ENCODE measurements at regions not wholly inside any gene's neighbourhood (a gene's known extent, or its start where the extent isn't known, plus 50 kb on each side); places are given as distances from the start of the nearest gene placed in this dataset.
"Not testable (repeated sequence)": the region's sequence is repeated elsewhere in the genome, so short reads cannot be mapped to it uniquely, and the experiment has no call there.

DNA sequence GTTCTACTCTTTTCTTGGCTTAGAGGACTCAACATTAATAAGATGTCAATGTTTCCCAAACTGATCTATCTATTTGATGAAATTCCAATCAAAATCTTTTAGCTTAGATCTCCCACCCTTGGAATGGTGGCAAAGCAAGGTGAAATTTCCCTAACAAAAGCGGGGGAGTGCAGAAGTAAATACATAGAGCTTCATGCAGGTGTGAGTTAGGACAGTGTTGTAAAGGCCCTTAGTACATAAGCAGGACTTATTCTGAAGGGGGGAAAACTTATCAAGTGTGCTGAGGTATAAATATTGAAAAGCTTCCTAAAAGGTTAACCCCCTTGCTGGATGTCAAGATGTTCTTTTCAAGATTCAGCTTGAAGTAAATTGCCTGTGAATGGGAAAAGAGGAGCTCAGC is 608.6 kb upstream of the CELF4 start:
- Mint-ChIP-seq H3K36me3 (ENCODE audit: insufficient read depth, unreplicated experiment) (no peaks in the 10 kb centered on the region), H3K9me3 (ENCODE audit: unreplicated experiment) (no peaks in the 10 kb centered on the region), H3K4me1 (ENCODE audit: insufficient read depth, unreplicated experiment) (no peaks in the 10 kb centered on the region), H3K4me3 (ENCODE audit: unreplicated experiment) (no peak overlapping the region), H3K27ac (ENCODE audit: low read depth, unreplicated experiment) (no peak overlapping the region), H3K27me3 (ENCODE audit: insufficient read depth, unreplicated experiment) (no peaks in the 10 kb centered on the region)
- TF ChIP-seq, protein P1, sequence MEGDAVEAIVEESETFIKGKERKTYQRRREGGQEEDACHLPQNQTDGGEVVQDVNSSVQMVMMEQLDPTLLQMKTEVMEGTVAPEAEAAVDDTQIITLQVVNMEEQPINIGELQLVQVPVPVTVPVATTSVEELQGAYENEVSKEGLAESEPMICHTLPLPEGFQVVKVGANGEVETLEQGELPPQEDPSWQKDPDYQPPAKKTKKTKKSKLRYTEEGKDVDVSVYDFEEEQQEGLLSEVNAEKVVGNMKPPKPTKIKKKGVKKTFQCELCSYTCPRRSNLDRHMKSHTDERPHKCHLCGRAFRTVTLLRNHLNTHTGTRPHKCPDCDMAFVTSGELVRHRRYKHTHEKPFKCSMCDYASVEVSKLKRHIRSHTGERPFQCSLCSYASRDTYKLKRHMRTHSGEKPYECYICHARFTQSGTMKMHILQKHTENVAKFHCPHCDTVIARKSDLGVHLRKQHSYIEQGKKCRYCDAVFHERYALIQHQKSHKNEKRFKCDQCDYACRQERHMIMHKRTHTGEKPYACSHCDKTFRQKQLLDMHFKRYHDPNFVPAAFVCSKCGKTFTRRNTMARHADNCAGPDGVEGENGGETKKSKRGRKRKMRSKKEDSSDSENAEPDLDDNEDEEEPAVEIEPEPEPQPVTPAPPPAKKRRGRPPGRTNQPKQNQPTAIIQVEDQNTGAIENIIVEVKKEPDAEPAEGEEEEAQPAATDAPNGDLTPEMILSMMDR (IDR thresholded peaks at IDR 0.05; ENCODE audit: unreplicated experiment) = no peak
- intact Hi-C loops (cut with micrococcal nuclease) = no loop called here
- ChIA-PET CTCF (no interaction called here), POLR2A (interaction anchor here (0.7 kb wide), 1 partner anchor 1282 kb away, joined by 3 read pairs; no protein-coding TSS in a partner anchor)
- no TSS peak for BruUV-seq (replicated peaks)
- no peak for DNase-seq (ENCODE audit: unreplicated experiment)

DNA sequence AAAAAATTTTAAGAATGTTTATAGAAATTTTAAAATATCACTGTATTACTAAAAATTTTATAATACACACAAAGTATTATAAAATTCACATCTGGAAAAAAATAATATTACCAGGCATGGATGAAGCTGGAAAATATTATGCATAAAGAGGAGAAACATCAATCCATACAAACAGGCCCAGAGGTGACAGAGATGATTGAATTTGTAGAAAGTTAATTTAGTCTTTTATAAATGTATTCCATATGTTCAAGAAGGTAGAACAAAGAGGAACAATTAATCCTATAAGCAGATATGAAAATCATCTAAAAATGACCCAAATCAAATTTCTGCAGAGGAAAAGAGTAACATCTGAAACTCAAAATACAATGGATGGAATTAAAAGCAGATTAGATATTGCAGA is 605.2 kb upstream of the CELF4 start:
- Mint-ChIP-seq H3K4me3 (ENCODE audit: unreplicated experiment) (no peak overlapping the region), H3K9me3 (ENCODE audit: unreplicated experiment) (no peaks in the 10 kb centered on the region), H3K27me3 (ENCODE audit: insufficient read depth, unreplicated experiment) (no peaks in the 10 kb centered on the region), H3K4me1 (ENCODE audit: insufficient read depth, unreplicated experiment) (no peaks in the 10 kb centered on the region), H3K27ac (ENCODE audit: low read depth, unreplicated experiment) (no peak overlapping the region), H3K36me3 (ENCODE audit: insufficient read depth, unreplicated experiment) (no peaks in the 10 kb centered on the region)
- TF ChIP-seq, protein P1 (IDR thresholded peaks at IDR 0.05; ENCODE audit: unreplicated experiment) = no peak
- ChIA-PET POLR2A (interaction anchor here (0.5 kb wide), 1 partner anchor 137 kb away, joined by 3 read pairs; no protein-coding TSS in a partner anchor), CTCF (no interaction called here)
- no peak for DNase-seq (ENCODE audit: unreplicated experiment)
- no TSS peak for BruUV-seq (replicated peaks)
- intact Hi-C loops (cut with micrococcal nuclease) = no loop called here

DNA sequence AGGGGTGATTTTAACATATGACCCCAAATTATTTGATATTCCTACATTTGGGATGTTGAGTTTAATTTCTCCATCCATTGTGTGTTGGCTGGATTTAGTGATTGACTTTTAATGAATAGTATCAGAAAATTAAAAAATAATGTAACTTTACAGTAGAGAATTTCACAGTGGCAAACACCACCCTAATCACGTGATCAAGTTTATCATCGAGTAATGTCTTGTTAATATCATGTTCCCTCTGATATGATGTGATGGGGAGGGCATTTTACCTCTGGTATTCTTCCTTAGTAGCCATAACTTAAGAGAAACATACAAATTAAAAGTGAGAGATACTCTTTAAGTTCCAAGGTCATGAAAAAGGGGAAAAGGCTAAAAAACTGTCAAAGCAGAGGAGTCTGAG is 602.0 kb upstream of the CELF4 start:
- no peak overlapping the region for H3K27ac Mint-ChIP-seq (ENCODE audit: low read depth, unreplicated experiment)

DNA sequence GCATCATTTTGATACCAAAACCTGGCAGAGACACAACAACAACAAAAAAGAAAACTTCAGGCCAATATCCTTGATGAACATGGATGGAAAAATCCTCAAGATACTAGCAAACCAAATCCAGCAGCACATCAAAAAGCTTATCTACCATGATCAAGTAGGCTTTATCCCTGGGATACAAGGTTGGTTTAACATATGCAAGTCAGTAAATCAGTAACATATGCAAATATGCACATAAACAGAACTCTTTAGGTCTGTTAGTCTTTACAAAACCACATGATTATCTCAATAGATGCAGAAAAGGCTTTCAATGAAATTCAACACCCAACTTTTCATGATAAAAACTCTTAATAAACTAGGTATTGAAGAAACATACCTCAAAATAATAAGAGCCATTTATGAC is 587.5 kb upstream of the CELF4 start:
- DNase-seq (ENCODE audit: unreplicated experiment); H3K27me3 Mint-ChIP-seq (ENCODE audit: insufficient read depth, unreplicated experiment); H3K4me3 Mint-ChIP-seq (ENCODE audit: unreplicated experiment); H3K27ac Mint-ChIP-seq (ENCODE audit: low read depth, unreplicated experiment); H3K9me3 Mint-ChIP-seq (ENCODE audit: unreplicated experiment); H3K36me3 Mint-ChIP-seq (ENCODE audit: insufficient read depth, unreplicated experiment); H3K4me1 Mint-ChIP-seq (ENCODE audit: insufficient read depth, unreplicated experiment); BruUV-seq (replicated peaks); intact Hi-C loops (cut with micrococcal nuclease); POLR2A ChIA-PET: not testable (repeated sequence)
- CTCF ChIA-PET = interaction anchor here (0.6 kb wide), 1 partner anchor 136 kb away, joined by 3 read pairs; no protein-coding TSS in a partner anchor

More for the DNA sequence above, 602.0 kb upstream of the CELF4 start:
- TF ChIP-seq, protein P1 (IDR thresholded peaks at IDR 0.05; ENCODE audit: unreplicated experiment) = no peak
- POLR2A ChIA-PET = no interaction called here
- DNase-seq (ENCODE audit: unreplicated experiment) = no peak
- no peaks in the 10 kb centered on the region for H3K9me3 Mint-ChIP-seq (ENCODE audit: unreplicated experiment)
- BruUV-seq (replicated peaks) = no TSS peak
- no peaks in the 10 kb centered on the region for H3K27me3 Mint-ChIP-seq (ENCODE audit: insufficient read depth, unreplicated experiment)
- no peak overlapping the region for H3K4me3 Mint-ChIP-seq (ENCODE audit: unreplicated experiment)
- CTCF ChIA-PET = no interaction called here
- intact Hi-C loops (cut with micrococcal nuclease) = no loop called here
- no peaks in the 10 kb centered on the region for H3K36me3 Mint-ChIP-seq (ENCODE audit: insufficient read depth, unreplicated experiment)
- no peaks in the 10 kb centered on the region for H3K4me1 Mint-ChIP-seq (ENCODE audit: insufficient read depth, unreplicated experiment)

DNA sequence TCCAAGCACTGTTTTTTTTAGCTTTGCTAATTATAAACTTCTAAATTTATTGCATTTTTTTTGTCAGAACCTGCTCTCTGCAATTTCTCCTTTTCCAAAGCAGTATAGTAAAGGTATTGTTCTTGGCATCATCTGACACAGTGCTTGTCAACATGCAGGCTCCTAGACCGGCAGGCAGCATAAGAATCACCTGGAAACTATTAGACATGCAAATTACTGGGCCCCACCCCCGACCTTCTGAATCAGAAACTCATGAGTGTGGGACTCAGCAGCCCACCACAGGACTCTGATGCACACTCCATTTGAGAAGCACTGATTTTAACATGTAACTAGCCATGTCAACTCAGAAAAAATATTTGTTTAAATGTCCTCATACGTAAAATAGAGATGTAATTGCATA is 551.1 kb upstream of the CELF4 start:
- intact Hi-C loops (cut with micrococcal nuclease) = no loop called here
- Mint-ChIP-seq H3K4me1 (ENCODE audit: insufficient read depth, unreplicated experiment) (no peaks in the 10 kb centered on the region), H3K27me3 (ENCODE audit: insufficient read depth, unreplicated experiment) (no peaks in the 10 kb centered on the region), H3K27ac (ENCODE audit: low read depth, unreplicated experiment) (no peak overlapping the region), H3K36me3 (ENCODE audit: insufficient read depth, unreplicated experiment) (no peaks in the 10 kb centered on the region), H3K9me3 (ENCODE audit: unreplicated experiment) (no peaks in the 10 kb centered on the region), H3K4me3 (ENCODE audit: unreplicated experiment) (no peak overlapping the region)
- ChIA-PET POLR2A (no interaction called here), CTCF (no interaction called here)
- TF ChIP-seq, protein P1 (IDR thresholded peaks at IDR 0.05; ENCODE audit: unreplicated experiment) = no peak
- DNase-seq (ENCODE audit: unreplicated experiment) = no peak
- no TSS peak for BruUV-seq (replicated peaks)

All from MCF 10A (cell line).